GM12878 (cell line): ENCODE measurements at regions not wholly inside any gene's neighbourhood (a gene's known extent, or its start where the extent isn't known, plus 50 kb on each side); places are given as distances from the start of the nearest gene placed in this dataset.

ENCODE experiments used
- EZH2 ChIP-seq: IDR thresholded peaks from 2 replicates; pipeline ENCODE4 v1.6.1; 2012; ENCODE audit warnings: low read depth, mild to moderate bottlenecking, control low read depth, inconsistent platforms, low read length, borderline replicate concordance; ENCODE audit not compliant: control insufficient read depth
- POLR2AphosphoS5 ChIP-seq: IDR thresholded peaks from 2 replicates; pipeline ENCODE4 v1.6.1; 2011; ENCODE audit warnings: mild to moderate bottlenecking, low read length, inconsistent platforms
- TF ChIP-seq, protein P1 (sequence below), 3 experiments: IDR thresholded peaks in 2 of 3; conservative IDR thresholded peaks in 1 of 3; 2 replicates each; pipeline ENCODE4 v1.5.1; 2011; ENCODE audit warnings: low read depth in 3 of 3, low read length in 3 of 3, mild to moderate bottlenecking in 3 of 3, control low read depth in 2 of 3, moderate library complexity in 2 of 3, inconsistent platforms in 1 of 3, mixed read lengths in 1 of 3; ENCODE audit not compliant: control insufficient read depth in 2 of 3, insufficient read depth in 1 of 3; ENCODE audit errors: extremely low read depth in 1 of 3
- TF ChIP-seq, protein P2 (sequence below): IDR thresholded peaks from 2 replicates; pipeline ENCODE4 v1.6.1; 2012; ENCODE audit warnings: mild to moderate bottlenecking, low read depth, low read length
- TF ChIP-seq, protein P3 (sequence below): IDR thresholded peaks from 2 replicates; pipeline ENCODE4 v1.6.1; 2011; ENCODE audit warnings: low read depth, low read length, improper control_type of control experiment, borderline replicate concordance

DNA sequence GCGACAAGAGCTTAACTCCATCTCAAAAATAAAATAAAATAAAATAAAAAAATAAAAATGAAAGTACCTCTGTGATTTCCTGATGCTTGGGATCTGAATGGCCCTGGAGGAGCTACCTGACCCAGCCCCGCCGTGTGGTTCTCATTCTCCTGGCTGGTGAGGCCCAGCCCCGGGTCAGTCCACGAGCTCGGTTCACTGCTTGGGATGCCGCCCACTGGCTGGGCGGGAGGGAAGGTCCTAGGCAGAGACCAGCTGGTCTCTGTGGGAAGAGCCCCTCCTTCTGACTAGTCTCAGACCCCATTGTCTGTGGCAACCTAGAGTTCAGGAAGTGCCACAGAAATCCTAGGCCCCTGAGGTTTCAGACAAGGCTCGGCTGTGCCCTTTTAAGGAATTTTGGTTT lies 55.1 kb upstream of the DLGAP1 start:
- TF ChIP-seq, protein P1, sequence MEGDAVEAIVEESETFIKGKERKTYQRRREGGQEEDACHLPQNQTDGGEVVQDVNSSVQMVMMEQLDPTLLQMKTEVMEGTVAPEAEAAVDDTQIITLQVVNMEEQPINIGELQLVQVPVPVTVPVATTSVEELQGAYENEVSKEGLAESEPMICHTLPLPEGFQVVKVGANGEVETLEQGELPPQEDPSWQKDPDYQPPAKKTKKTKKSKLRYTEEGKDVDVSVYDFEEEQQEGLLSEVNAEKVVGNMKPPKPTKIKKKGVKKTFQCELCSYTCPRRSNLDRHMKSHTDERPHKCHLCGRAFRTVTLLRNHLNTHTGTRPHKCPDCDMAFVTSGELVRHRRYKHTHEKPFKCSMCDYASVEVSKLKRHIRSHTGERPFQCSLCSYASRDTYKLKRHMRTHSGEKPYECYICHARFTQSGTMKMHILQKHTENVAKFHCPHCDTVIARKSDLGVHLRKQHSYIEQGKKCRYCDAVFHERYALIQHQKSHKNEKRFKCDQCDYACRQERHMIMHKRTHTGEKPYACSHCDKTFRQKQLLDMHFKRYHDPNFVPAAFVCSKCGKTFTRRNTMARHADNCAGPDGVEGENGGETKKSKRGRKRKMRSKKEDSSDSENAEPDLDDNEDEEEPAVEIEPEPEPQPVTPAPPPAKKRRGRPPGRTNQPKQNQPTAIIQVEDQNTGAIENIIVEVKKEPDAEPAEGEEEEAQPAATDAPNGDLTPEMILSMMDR (IDR thresholded peaks at IDR 0.05 in 2 of 3, conservative IDR thresholded peaks at IDR 0.05 in 1 of 3; ENCODE audit: control insufficient read depth in 2 of 3, extremely low read depth in 1 of 3, insufficient read depth in 1 of 3, low read depth in 3 of 3, low read length in 3 of 3): no peak
- TF ChIP-seq, protein P2, sequence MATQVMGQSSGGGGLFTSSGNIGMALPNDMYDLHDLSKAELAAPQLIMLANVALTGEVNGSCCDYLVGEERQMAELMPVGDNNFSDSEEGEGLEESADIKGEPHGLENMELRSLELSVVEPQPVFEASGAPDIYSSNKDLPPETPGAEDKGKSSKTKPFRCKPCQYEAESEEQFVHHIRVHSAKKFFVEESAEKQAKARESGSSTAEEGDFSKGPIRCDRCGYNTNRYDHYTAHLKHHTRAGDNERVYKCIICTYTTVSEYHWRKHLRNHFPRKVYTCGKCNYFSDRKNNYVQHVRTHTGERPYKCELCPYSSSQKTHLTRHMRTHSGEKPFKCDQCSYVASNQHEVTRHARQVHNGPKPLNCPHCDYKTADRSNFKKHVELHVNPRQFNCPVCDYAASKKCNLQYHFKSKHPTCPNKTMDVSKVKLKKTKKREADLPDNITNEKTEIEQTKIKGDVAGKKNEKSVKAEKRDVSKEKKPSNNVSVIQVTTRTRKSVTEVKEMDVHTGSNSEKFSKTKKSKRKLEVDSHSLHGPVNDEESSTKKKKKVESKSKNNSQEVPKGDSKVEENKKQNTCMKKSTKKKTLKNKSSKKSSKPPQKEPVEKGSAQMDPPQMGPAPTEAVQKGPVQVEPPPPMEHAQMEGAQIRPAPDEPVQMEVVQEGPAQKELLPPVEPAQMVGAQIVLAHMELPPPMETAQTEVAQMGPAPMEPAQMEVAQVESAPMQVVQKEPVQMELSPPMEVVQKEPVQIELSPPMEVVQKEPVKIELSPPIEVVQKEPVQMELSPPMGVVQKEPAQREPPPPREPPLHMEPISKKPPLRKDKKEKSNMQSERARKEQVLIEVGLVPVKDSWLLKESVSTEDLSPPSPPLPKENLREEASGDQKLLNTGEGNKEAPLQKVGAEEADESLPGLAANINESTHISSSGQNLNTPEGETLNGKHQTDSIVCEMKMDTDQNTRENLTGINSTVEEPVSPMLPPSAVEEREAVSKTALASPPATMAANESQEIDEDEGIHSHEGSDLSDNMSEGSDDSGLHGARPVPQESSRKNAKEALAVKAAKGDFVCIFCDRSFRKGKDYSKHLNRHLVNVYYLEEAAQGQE: no peak
- TF ChIP-seq, protein P3, sequence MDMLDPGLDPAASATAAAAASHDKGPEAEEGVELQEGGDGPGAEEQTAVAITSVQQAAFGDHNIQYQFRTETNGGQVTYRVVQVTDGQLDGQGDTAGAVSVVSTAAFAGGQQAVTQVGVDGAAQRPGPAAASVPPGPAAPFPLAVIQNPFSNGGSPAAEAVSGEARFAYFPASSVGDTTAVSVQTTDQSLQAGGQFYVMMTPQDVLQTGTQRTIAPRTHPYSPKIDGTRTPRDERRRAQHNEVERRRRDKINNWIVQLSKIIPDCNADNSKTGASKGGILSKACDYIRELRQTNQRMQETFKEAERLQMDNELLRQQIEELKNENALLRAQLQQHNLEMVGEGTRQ: no peak
- TF ChIP-seq EZH2 (no peak), POLR2AphosphoS5 (no peak)
